ENCODE measurements at regions not wholly inside any gene's neighbourhood (a gene's known extent, or its start where the extent isn't known, plus 50 kb on each side); places are given as distances from the start of the nearest gene placed in this dataset.

- H3K27ac ChIP-seq (ENCODE audit: low read depth in 1 of 2, low read length in 2 of 2) = no peak overlapping the region
- DNase-seq (ENCODE audit: low spot score) = no peak
- H3K9me3 ChIP-seq (ENCODE audit: control insufficient read depth in 4 of 4, low read length in 3 of 4) = no peaks in the 10 kb centered on the region
- WGBS = 76% methylated on average over 19 of the region's 19 CpGs
- H3K9ac ChIP-seq (ENCODE audit: low read depth in 1 of 2, low read length in 2 of 2) = no peak overlapping the region
- H3K36me3 ChIP-seq (ENCODE audit: control insufficient read depth in 4 of 4, insufficient read depth in 3 of 4, low read depth in 1 of 4, low read length in 3 of 4) = no peaks in the 10 kb centered on the region
- H3K27me3 ChIP-seq (ENCODE audit: control insufficient read depth in 4 of 4, insufficient read depth in 4 of 4, low read length in 3 of 4) = peaks cover 0 to 5% (median 0%) of the 10 kb centered on the region in 4 donors
- TF ChIP-seq HNF4G (IDR thresholded peaks at IDR 0.05) = no peak
- TF ChIP-seq, protein P1, sequence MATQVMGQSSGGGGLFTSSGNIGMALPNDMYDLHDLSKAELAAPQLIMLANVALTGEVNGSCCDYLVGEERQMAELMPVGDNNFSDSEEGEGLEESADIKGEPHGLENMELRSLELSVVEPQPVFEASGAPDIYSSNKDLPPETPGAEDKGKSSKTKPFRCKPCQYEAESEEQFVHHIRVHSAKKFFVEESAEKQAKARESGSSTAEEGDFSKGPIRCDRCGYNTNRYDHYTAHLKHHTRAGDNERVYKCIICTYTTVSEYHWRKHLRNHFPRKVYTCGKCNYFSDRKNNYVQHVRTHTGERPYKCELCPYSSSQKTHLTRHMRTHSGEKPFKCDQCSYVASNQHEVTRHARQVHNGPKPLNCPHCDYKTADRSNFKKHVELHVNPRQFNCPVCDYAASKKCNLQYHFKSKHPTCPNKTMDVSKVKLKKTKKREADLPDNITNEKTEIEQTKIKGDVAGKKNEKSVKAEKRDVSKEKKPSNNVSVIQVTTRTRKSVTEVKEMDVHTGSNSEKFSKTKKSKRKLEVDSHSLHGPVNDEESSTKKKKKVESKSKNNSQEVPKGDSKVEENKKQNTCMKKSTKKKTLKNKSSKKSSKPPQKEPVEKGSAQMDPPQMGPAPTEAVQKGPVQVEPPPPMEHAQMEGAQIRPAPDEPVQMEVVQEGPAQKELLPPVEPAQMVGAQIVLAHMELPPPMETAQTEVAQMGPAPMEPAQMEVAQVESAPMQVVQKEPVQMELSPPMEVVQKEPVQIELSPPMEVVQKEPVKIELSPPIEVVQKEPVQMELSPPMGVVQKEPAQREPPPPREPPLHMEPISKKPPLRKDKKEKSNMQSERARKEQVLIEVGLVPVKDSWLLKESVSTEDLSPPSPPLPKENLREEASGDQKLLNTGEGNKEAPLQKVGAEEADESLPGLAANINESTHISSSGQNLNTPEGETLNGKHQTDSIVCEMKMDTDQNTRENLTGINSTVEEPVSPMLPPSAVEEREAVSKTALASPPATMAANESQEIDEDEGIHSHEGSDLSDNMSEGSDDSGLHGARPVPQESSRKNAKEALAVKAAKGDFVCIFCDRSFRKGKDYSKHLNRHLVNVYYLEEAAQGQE (IDR thresholded peaks at IDR 0.05) = no peak
- TF ChIP-seq YY1 (IDR thresholded peaks at IDR 0.05) = no peak
- no peak for TF ChIP-seq MAX (IDR thresholded peaks at IDR 0.05)
- TF ChIP-seq FOXA1 (IDR thresholded peaks at IDR 0.05) = no peak
- TF ChIP-seq TAF1 (conservative IDR thresholded peaks at IDR 0.05) = no peak
- TF ChIP-seq CTCF (IDR thresholded peaks at IDR 0.05; ENCODE audit: low read depth, low read length, missing input control) = no peak
- TF ChIP-seq, protein P2, sequence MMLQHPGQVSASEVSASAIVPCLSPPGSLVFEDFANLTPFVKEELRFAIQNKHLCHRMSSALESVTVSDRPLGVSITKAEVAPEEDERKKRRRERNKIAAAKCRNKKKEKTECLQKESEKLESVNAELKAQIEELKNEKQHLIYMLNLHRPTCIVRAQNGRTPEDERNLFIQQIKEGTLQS (IDR thresholded peaks at IDR 0.05) = no peak
- no peak for TF ChIP-seq JUND (IDR thresholded peaks at IDR 0.05)
- TF ChIP-seq RAD21 (IDR thresholded peaks at IDR 0.05) = no peak
- TF ChIP-seq SP1 (IDR thresholded peaks at IDR 0.05) = no peak
- no peak for TF ChIP-seq HNF4A (conservative IDR thresholded peaks at IDR 0.05)
- TF ChIP-seq EGR1 (IDR thresholded peaks at IDR 0.05; ENCODE audit: low read depth in 2 of 2) = no peak
- TF ChIP-seq RXRA (IDR thresholded peaks at IDR 0.05) = no peak
- TF ChIP-seq NR2F2 (IDR thresholded peaks at IDR 0.05) = no peak
- no peaks in the 10 kb centered on the region for H3K4me1 ChIP-seq (ENCODE audit: control insufficient read depth in 4 of 4, insufficient read depth in 4 of 4, low read length in 3 of 4)
- no peak overlapping the region for H3K4me3 ChIP-seq (ENCODE audit: low read depth in 1 of 3, low read length in 3 of 3)
Observed at GRCh38 chr7:159211540-159212182, 67.0 kb upstream of the VIPR2 start.

GRCh38 chr7:159210581-159211235, 66.0 kb upstream of the VIPR2 start:
- Histone ChIP-seq H3K4me3 (ENCODE audit: low read depth in 1 of 3, low read length in 3 of 3) (no peak overlapping the region), H3K27ac (ENCODE audit: low read depth in 1 of 2, low read length in 2 of 2) (no peak overlapping the region), H3K9ac (ENCODE audit: low read depth in 1 of 2, low read length in 2 of 2) (no peak overlapping the region), H3K36me3 (ENCODE audit: control insufficient read depth in 4 of 4, insufficient read depth in 3 of 4, low read depth in 1 of 4, low read length in 3 of 4) (no peaks in the 10 kb centered on the region), H3K4me1 (ENCODE audit: control insufficient read depth in 4 of 4, insufficient read depth in 4 of 4, low read length in 3 of 4) (no peaks in the 10 kb centered on the region), H3K27me3 (ENCODE audit: control insufficient read depth in 4 of 4, insufficient read depth in 4 of 4, low read length in 3 of 4) (peaks cover 0 to 5% (median 0%) of the 10 kb centered on the region in 4 donors), H3K9me3 (ENCODE audit: control insufficient read depth in 4 of 4, low read length in 3 of 4) (no peaks in the 10 kb centered on the region)
- WGBS = 86% methylated on average over 1 of the region's 1 CpG
- TF ChIP-seq, protein P1 (IDR thresholded peaks at IDR 0.05) = no peak
- DNase-seq (ENCODE audit: low spot score) = no peak

All from liver (tissue), 8 donors.